ENCODE measurements at regions not wholly inside any gene's neighbourhood (a gene's known extent, or its start where the extent isn't known, plus 50 kb on each side); places are given as distances from the start of the nearest gene placed in this dataset.

- no peak overlapping the region for H3K4me3 ChIP-seq (ENCODE audit: low read length)
- no peak for TF ChIP-seq CTCF (IDR thresholded peaks at IDR 0.05; ENCODE audit: insufficient read depth, low read depth, low read length, missing control alignments)
- no peak for DNase-seq (ENCODE audit: low read depth)
Observed at GRCh38 chr6:139939189-139939979, 564.9 kb upstream of the CITED2 start.

GRCh38 chr6:139932671-139933070, 558.2 kb upstream of the CITED2 start:
- no peak overlapping the region for H3K4me3 ChIP-seq (ENCODE audit: low read length)
- DNase-seq (ENCODE audit: low read depth): no peak
- no peak for TF ChIP-seq CTCF (IDR thresholded peaks at IDR 0.05; ENCODE audit: insufficient read depth, low read depth, low read length, missing control alignments)

- DNase-seq (ENCODE audit: low read depth): peak; percentile 21
- no peak for TF ChIP-seq CTCF (IDR thresholded peaks at IDR 0.05; ENCODE audit: insufficient read depth, low read depth, low read length, missing control alignments)
- no peak overlapping the region for H3K4me3 ChIP-seq (ENCODE audit: low read length)
Observed at GRCh38 chr6:139931747-139932146, 557.3 kb upstream of the CITED2 start.

DNA sequence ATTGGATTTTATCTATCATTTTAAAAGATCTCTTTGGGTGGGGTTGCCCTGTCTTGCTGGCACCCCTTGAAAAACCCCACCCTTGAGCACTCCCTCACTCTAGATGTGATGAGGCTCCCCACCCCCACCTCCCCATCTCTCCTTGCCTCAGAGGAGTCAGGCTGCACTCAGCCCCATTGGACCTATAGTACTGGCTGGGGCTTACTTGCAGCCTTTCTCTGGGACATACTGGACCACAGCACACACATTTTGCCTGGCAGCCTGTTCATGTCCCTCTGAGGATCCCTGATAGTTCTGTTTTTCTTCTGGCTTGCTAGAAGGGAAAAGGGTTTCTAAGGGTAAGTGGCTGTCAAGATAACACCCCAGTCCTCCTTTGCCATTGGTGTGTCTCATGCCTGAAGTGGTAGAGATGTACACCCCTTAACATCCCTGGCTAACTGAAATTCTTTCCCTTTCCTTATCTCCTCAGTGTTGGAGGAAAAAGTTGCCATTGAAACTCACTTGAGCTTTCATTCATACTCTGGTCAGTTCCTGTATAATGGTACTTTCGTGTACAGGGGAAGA, 553.4 kb upstream of the CITED2 start:
- no peak for DNase-seq (ENCODE audit: low read depth)
- TF ChIP-seq CTCF (IDR thresholded peaks at IDR 0.05; ENCODE audit: insufficient read depth, low read depth, low read length, missing control alignments): no peak
- H3K4me3 ChIP-seq (ENCODE audit: low read length): no peak overlapping the region

GRCh38 chr6:139927236-139927635, 552.8 kb upstream of the CITED2 start:
- peak; percentile 34 for TF ChIP-seq CTCF (IDR thresholded peaks at IDR 0.05; ENCODE audit: insufficient read depth, low read depth, low read length, missing control alignments)
- no peak for DNase-seq (ENCODE audit: low read depth)
- no peak overlapping the region for H3K4me3 ChIP-seq (ENCODE audit: low read length)

DNA sequence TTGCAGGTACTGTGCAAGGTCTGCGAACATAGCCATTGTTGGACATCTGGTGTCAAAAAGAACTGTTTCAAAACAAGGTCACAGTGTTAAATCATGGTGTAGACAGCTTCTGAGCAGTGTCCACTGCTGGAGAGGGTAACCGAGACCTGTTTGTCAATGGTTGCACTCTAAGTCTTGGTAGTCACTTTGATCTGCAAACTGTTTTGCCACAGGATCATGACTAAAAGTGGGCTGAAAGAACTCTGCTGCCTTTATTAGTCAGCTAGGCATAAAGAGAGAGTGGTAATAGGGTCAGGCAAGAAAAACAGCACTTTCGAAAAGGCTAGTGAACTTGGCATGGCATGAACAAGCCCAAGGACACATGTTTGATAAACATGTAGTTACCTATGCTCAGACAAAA, 552.3 kb upstream of the CITED2 start:
- no peak for TF ChIP-seq CTCF (IDR thresholded peaks at IDR 0.05; ENCODE audit: insufficient read depth, low read depth, low read length, missing control alignments)
- DNase-seq (ENCODE audit: low read depth): no peak
- no peak overlapping the region for H3K4me3 ChIP-seq (ENCODE audit: low read length)

Data from epithelial cell of esophagus (primary cell).